SK-N-SH (cell line): ENCODE measurements at regions not wholly inside any gene's neighbourhood (a gene's known extent, or its start where the extent isn't known, plus 50 kb on each side); places are given as distances from the start of the nearest gene placed in this dataset.

ENCODE experiments used
- EP300 ChIP-seq, 2 experiments: IDR thresholded peaks; 2 replicates each; pipeline versions ENCODE4 v1.4.0 to v1.6.1; 2012; ENCODE audit warnings: borderline replicate concordance in 1 of 2, low read depth in 1 of 2, low read length in 1 of 2
- TF ChIP-seq, protein P1 (sequence below): fragments of 200-600 bp; sonication (generic); IDR thresholded peaks from 2 replicates; pipeline ENCODE4 v1.6.1; 2017; ENCODE audit warnings: antibody characterized with exemption, mild to moderate bottlenecking, moderate library complexity

DNA sequence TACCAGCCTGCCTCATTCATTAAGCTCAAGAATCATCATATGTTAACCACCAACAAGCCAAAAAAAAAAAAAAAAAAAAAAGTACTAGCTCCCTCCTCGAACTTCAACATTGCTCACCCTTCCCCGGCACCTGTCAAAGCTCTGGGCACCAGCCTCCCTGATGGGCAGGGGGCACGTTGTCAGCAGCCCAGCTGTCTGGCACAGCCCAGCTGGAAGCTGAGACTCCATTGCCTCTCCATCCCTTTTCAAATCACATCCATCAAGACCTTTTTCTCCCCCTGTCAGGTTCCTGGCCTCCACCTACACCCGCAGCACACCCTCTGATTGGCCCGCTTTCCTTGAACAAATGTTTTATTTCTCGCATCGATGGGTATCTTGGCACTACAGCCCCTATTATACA is 913.3 kb upstream of the AUTS2 start:
- no peak for TF ChIP-seq EP300 (IDR thresholded peaks at IDR 0.05; ENCODE audit: borderline replicate concordance in 1 of 2, low read depth in 1 of 2, low read length in 1 of 2)
- TF ChIP-seq, protein P1, sequence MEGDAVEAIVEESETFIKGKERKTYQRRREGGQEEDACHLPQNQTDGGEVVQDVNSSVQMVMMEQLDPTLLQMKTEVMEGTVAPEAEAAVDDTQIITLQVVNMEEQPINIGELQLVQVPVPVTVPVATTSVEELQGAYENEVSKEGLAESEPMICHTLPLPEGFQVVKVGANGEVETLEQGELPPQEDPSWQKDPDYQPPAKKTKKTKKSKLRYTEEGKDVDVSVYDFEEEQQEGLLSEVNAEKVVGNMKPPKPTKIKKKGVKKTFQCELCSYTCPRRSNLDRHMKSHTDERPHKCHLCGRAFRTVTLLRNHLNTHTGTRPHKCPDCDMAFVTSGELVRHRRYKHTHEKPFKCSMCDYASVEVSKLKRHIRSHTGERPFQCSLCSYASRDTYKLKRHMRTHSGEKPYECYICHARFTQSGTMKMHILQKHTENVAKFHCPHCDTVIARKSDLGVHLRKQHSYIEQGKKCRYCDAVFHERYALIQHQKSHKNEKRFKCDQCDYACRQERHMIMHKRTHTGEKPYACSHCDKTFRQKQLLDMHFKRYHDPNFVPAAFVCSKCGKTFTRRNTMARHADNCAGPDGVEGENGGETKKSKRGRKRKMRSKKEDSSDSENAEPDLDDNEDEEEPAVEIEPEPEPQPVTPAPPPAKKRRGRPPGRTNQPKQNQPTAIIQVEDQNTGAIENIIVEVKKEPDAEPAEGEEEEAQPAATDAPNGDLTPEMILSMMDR, result no peak
